OCI-LY3 (cell line): ENCODE measurements at regions not wholly inside any gene's neighbourhood (a gene's known extent, or its start where the extent isn't known, plus 50 kb on each side); places are given as distances from the start of the nearest gene placed in this dataset.

Experiments
- H2AFZ ChIP-seq: fragments of 200-600, 300-600 bp; shearing (Covaris generic); 2 replicates; pipeline ENCODE4 v1.6.0; 2014; ENCODE audit warnings: antibody characterized with exemption, low read depth, low read length
- H3K27ac ChIP-seq: fragments of 200-600, 300-600 bp; sonication (generic); 2 replicates; pipeline ENCODE4 v1.5.1; 2014; ENCODE audit warnings: mild to moderate bottlenecking, low read length, moderate library complexity, mixed read lengths
- H3K27me3 ChIP-seq: fragments of 200-600, 300-600 bp; sonication (generic); 2 replicates; pipeline ENCODE4 v1.6.1; 2014; ENCODE audit warnings: low read depth, low read length, mixed read lengths
- H3K36me3 ChIP-seq: fragments of 200-600, 300-600 bp; sonication (generic); replicated peaks from 2 replicates; pipeline ENCODE3; 2014; ENCODE audit warnings: low read depth, low read length, mixed read lengths
- H3K4me1 ChIP-seq: fragments of 300-600, 200-600 bp; sonication (generic); 2 replicates; pipeline ENCODE4 v1.6.1; 2014; ENCODE audit warnings: low read length, mixed read lengths
- H3K4me2 ChIP-seq: fragments of 200-600, 300-600 bp; sonication (generic); 2 replicates; pipeline ENCODE4 v1.6.1; 2014; ENCODE audit warnings: low read length, mixed read lengths
- H3K4me3 ChIP-seq: fragments of 300-600, 200-600 bp; sonication (generic); 2 replicates; pipeline ENCODE4 v1.5.1; 2014; ENCODE audit warnings: antibody characterized with exemption, mild to moderate bottlenecking, low read length, moderate library complexity
- H3K79me2 ChIP-seq: fragments of 300-600, 200-600 bp; shearing (Covaris generic); 2 replicates; pipeline ENCODE4 v1.6.1; 2014; ENCODE audit warnings: mild to moderate bottlenecking, low read length, mixed read lengths
- H3K9ac ChIP-seq: fragments of 300-600, 200-600 bp; shearing (Covaris generic); 2 replicates; pipeline ENCODE4 v1.6.0; 2014; ENCODE audit warnings: mild to moderate bottlenecking, low read length, moderate library complexity
- H3K9me3 ChIP-seq: fragments of 200-600, 300-600 bp; shearing (Covaris generic); 2 replicates; pipeline ENCODE4 v1.6.1; 2014; ENCODE audit warnings: low read length, mixed read lengths; ENCODE audit not compliant: insufficient read depth
- H4K20me1 ChIP-seq: fragments of 200-600, 300-600 bp; sonication (generic); 2 replicates; pipeline ENCODE4 v1.6.1; 2016; ENCODE audit warnings: low read length, mixed read lengths; ENCODE audit not compliant: insufficient read depth
- CTCF ChIP-seq: fragments of 200-600, 300-600 bp; sonication (generic); IDR thresholded peaks from 2 replicates; pipeline ENCODE4 v1.5.1; 2014; ENCODE audit warnings: antibody characterized with exemption, low read length, low read depth
- EZH2phosphoT487 ChIP-seq: fragments of 200-600 bp; shearing (Covaris generic); IDR thresholded peaks from 2 replicates; pipeline ENCODE4 v1.6.1; 2018; ENCODE audit warnings: antibody characterized with exemption, mixed run types, low read depth

GRCh38 chr18:75698861-75699260 lies 271.4 kb upstream of the SMIM21 start:
- Histone ChIP-seq H3K79me2 (no peaks in the 10 kb centered on the region), H3K9ac (no peak overlapping the region), H3K4me3 (no peak overlapping the region), H3K4me1 (no peaks in the 10 kb centered on the region), H3K27ac (no peak overlapping the region), H3K9me3 (no peaks in the 10 kb centered on the region), H3K27me3 (no peaks in the 10 kb centered on the region), H3K36me3 (no peaks in the 10 kb centered on the region), H2AFZ (no peak overlapping the region), H3K4me2 (no peak overlapping the region), H4K20me1 (no peaks in the 10 kb centered on the region)
- TF ChIP-seq EZH2phosphoT487 = no peak
- TF ChIP-seq CTCF = no peak

DNA sequence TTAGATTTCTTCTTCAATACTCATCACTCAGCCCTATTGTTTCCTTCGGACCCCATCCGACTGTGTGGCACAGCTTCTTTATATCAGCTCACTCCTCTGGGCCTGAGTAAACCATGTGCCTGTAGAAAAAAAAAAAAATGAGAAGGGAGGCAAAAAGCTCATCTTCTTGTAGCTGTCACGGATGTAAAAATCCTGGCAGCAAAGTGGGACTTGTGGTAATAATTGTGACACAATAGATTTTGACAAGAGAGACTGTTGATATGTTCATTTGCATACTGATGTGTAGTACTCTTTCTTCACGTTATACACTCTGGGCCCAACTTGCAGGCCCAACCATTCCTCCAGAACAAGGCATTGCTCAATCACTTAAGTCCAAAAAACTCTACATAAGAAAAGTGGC lies 270.0 kb upstream of the SMIM21 start:
- no peak overlapping the region for H3K27ac ChIP-seq
- H2AFZ ChIP-seq = no peak overlapping the region
- no peaks in the 10 kb centered on the region for H3K79me2 ChIP-seq
- no peaks in the 10 kb centered on the region for H3K9me3 ChIP-seq
- H3K4me1 ChIP-seq = no peaks in the 10 kb centered on the region
- no peak overlapping the region for H3K9ac ChIP-seq
- no peak overlapping the region for H3K4me2 ChIP-seq
- TF ChIP-seq CTCF (no peak), EZH2phosphoT487 (no peak)
- no peaks in the 10 kb centered on the region for H3K27me3 ChIP-seq
- H4K20me1 ChIP-seq = no peaks in the 10 kb centered on the region
- H3K4me3 ChIP-seq = no peak overlapping the region
- H3K36me3 ChIP-seq = no peaks in the 10 kb centered on the region

DNA sequence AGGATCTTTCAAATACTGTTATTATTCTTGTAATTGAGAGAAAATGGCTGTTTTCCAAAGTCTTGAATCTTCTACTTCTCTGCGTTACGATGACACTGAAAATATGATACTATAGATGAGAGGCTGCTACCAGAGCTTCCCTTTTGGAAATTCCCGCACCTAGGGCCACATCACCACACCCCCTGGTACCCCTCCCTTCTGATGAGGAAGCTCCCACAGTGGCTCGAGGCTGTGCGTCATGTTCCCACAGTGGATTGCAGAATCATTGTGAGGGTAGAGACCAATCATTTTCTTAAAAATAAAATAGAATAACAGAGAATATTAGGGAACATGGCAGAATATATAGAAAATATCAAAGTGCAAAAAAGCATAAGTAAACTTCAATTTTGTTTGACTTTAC lies 268.9 kb upstream of the SMIM21 start:
- Histone ChIP-seq H3K27me3 (no peaks in the 10 kb centered on the region), H3K4me2 (no peak overlapping the region), H4K20me1 (no peaks in the 10 kb centered on the region), H3K79me2 (no peaks in the 10 kb centered on the region), H3K36me3 (no peaks in the 10 kb centered on the region), H3K9ac (no peak overlapping the region), H3K4me1 (no peaks in the 10 kb centered on the region), H2AFZ (no peak overlapping the region), H3K9me3 (no peaks in the 10 kb centered on the region), H3K4me3 (no peak overlapping the region), H3K27ac (no peak overlapping the region)
- TF ChIP-seq EZH2phosphoT487 (no peak), CTCF (no peak)

- Histone ChIP-seq H3K79me2 (no peaks in the 10 kb centered on the region), H3K9ac (no peak overlapping the region), H3K4me1 (no peaks in the 10 kb centered on the region), H3K36me3 (no peaks in the 10 kb centered on the region), H3K27ac (no peak overlapping the region), H2AFZ (no peak overlapping the region), H4K20me1 (no peaks in the 10 kb centered on the region), H3K9me3 (no peaks in the 10 kb centered on the region), H3K4me2 (no peak overlapping the region), H3K4me3 (no peak overlapping the region), H3K27me3 (no peaks in the 10 kb centered on the region)
- no peak for TF ChIP-seq CTCF
- TF ChIP-seq EZH2phosphoT487 = no peak
Measured at GRCh38 chr18:75694292-75694691, 266.8 kb upstream of the SMIM21 start.
